Fibroblast of pulmonary artery (primary cell): ENCODE measurements at regions not wholly inside any gene's neighbourhood (a gene's known extent, or its start where the extent isn't known, plus 50 kb on each side); places are given as distances from the start of the nearest gene placed in this dataset.

ENCODE experiments used
- DNase-seq: peaks from one replicate; pipeline ENCODE4 v3.0.0-alpha.2; 2010; ENCODE audit warnings: low read depth
- H3K4me3 ChIP-seq: replicated peaks from 2 replicates; pipeline ENCODE4 v1.5.1; 2011; ENCODE audit warnings: low read depth, mild to moderate bottlenecking, control low read depth, low read length, moderate library complexity
- CTCF ChIP-seq: IDR thresholded peaks from 2 replicates; pipeline ENCODE4 v1.5.1; 2011; ENCODE audit warnings: mild to moderate bottlenecking, control low read depth, low read length, inconsistent platforms; ENCODE audit errors: missing control alignments

- no peak for DNase-seq
- H3K4me3 ChIP-seq: no peak overlapping the region
- no peak for TF ChIP-seq CTCF
These were observed 900.8 kb upstream of the CELF4 start for GRCh38 chr18:38466426-38466825.

- H3K4me3 ChIP-seq: no peak overlapping the region
- TF ChIP-seq CTCF: no peak
- no peak for DNase-seq
These were observed 898.4 kb upstream of the CELF4 start for GRCh38 chr18:38464024-38464423.

- TF ChIP-seq CTCF: no peak
- DNase-seq: no peak
- H3K4me3 ChIP-seq: no peak overlapping the region
These were observed 895.1 kb upstream of the CELF4 start for GRCh38 chr18:38460657-38461056.

GRCh38 chr18:38459131-38459994 lies 893.8 kb upstream of the CELF4 start:
- no peak overlapping the region for H3K4me3 ChIP-seq
- DNase-seq: no peak
- TF ChIP-seq CTCF: no peak

- DNase-seq: no peak
- TF ChIP-seq CTCF: no peak
- H3K4me3 ChIP-seq: no peak overlapping the region
These were observed 893.1 kb upstream of the CELF4 start for GRCh38 chr18:38458698-38459097.

- no peak overlapping the region for H3K4me3 ChIP-seq
- TF ChIP-seq CTCF: no peak
- DNase-seq: no peak
These were observed 890.7 kb upstream of the CELF4 start for GRCh38 chr18:38456253-38456652.
